ENCODE measurements at regions not wholly inside any gene's neighbourhood (a gene's known extent, or its start where the extent isn't known, plus 50 kb on each side); places are given as distances from the start of the nearest gene placed in this dataset.
"Not testable (repeated sequence)": the region's sequence is repeated elsewhere in the genome, so short reads cannot be mapped to it uniquely, and the experiment has no call there.

DNA sequence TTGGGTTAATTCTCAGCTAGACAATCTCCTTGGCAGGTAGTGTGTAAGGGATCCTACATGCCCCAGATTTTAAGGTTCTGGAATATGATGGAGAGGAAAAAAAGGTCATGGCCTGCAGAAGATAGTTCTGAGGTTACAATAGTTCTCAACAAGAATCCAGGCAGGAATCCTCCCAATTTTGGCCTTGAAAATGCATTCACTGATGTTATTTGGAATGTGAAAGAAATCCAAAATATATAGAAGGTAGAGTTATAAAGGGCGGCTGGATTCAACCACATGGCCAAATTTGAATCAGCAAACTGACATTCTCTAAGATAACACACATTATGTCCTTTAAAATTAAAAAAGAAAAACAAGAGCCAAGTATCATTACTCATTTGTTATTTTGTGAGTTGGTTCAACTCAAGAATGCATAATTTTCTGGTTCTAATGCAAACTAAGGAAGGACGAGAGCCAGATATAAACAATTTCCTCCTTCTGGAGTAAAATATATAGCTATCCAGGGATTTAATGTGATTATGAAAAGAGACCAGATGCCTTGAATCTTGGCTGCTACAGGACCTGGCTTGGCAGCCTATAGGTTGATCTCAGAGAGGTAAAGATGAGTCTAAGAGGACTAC lies 177.0 kb upstream of the G2E3 start:
- DNase-seq = no peak

DNA sequence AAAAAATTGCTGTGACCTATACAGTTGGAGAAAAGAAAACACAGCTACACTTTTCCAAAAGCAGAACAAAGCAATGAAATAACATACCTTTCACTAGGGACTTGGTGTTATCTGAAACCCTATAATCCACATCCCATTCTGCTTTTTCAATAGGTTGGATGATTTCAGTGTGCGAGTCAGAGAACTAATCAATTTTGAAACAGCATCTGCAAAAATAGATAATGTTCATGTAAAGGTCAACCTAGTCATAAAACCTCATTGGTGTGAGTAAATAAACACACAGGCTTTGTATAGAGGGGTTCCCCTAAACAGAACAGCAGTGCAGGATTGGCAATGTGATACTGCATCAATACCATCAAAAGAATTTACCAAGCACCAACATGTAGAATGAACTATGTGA lies 173.0 kb upstream of the G2E3 start:
- DNase-seq = no peak

- DNase-seq = no peak
Measured at GRCh38 chr14:30387871-30388270, 171.1 kb upstream of the G2E3 start.

- no peak for DNase-seq
Measured at GRCh38 chr14:30389134-30389876, 169.7 kb upstream of the G2E3 start.

- no peak for DNase-seq
Measured at GRCh38 chr14:30389877-30390385, 169.0 kb upstream of the G2E3 start.

GRCh38 chr14:30395065-30395464 lies 163.9 kb upstream of the G2E3 start:
- no peak for DNase-seq

- no peak for DNase-seq
Measured at GRCh38 chr14:30402846-30403245, 156.1 kb upstream of the G2E3 start.

- DNase-seq = no peak
Measured at GRCh38 chr14:30403791-30404190, 155.2 kb upstream of the G2E3 start.

- DNase-seq = not testable (repeated sequence)
Measured at GRCh38 chr14:30409508-30410015, 149.4 kb upstream of the G2E3 start.

DNA sequence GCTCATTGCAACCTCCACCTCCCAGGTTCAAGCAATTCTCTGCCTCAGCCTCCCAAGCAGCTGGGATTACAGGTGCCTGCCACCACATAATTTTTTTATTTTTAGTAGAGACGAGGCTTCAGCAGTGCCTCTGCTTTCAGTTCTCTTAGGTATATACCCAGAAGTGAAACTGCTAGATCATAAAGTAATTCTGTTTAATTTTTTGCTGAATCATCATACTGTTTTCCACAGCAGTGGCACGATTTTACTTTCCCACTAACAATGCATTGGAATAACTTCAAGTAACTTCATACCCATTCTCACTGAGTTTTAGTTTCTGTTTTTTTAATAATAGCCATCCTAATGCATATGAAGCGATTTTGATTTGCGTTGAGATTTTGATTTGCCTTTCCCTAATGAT lies 148.0 kb upstream of the G2E3 start:
- no peak for DNase-seq

DNA sequence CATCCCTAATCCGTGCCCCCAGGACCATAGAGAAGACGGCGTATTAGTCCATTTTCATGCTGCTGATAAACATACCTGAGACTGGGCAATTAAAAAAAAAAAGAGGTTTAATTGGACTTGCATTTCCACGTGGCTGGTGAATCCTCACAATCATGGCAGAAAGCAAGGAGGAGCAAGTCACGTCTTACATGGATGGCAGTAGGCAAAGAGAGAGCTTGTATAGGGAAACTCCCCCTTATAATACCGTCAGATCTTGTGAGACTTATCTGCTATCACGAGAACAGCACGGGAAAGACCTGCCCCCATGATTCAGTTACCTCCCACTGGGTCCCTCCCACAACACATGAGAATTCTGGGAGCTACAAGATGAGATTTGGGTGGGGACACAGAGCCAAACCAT lies 145.8 kb upstream of the G2E3 start:
- DNase-seq = not testable (repeated sequence)

GRCh38 chr14:30417121-30417520 lies 141.8 kb upstream of the G2E3 start:
- DNase-seq = no peak

DNA sequence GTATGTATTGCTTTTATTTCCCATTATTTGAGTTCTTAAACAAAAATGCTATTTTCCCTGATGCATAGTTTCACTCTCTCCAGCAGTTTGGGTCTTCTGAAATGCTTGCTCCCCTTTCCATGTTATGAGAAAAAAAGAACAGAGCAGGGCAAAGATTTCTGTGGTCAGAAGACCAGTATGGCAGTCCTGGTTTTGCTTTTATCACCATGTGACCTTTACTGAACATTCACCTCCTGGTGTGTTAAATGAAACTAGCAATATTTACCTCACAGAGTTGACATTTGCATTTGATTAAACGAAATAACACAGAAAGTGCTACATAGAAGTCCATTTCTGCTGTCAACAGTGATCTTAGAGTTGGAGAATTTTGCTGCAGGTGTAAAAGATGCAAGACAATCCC lies 141.0 kb upstream of the G2E3 start:
- no peak for DNase-seq

DNA sequence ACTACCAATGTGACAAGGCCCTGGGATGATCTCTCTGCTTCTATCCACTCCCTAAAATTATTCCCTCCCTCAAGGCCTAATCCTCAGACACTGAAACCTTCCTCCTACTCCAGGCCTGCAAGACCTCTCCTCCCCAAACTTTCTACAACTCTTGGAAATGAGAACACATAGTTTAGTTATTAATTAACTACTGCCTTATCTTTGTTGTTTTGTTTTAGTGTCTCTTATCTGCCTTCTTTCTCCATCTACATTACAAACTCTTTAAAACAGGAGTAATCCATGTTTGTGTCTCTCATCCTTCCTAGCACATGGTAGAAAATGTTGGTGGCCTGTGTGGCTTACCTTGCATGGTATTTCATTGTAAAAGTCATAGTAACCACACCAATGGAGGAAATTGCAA lies 139.9 kb upstream of the G2E3 start:
- DNase-seq = no peak

GRCh38 chr14:30420515-30420914 lies 138.4 kb upstream of the G2E3 start:
- no peak for DNase-seq

GRCh38 chr14:30426463-30426862 lies 132.5 kb upstream of the G2E3 start:
- no peak for DNase-seq

DNA sequence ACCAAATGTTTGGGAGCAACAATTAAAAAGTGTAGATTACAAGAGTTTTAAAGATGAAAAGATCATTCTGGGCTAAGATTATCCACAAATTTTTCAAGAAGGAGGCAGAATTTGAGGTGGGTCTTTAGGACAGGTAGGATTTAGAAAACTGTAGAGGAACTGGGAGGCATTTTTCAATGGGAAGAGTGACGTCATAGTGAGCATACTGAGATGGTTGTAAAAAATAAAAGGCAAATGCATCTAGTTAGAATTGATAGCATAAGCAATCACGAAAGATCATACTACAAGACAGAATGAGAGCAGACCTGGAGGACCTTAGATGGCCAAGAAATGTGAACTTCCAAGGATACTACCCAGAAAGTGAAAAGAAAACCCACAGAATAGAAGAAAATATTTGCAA lies 131.6 kb upstream of the G2E3 start:
- no peak for DNase-seq

DNA sequence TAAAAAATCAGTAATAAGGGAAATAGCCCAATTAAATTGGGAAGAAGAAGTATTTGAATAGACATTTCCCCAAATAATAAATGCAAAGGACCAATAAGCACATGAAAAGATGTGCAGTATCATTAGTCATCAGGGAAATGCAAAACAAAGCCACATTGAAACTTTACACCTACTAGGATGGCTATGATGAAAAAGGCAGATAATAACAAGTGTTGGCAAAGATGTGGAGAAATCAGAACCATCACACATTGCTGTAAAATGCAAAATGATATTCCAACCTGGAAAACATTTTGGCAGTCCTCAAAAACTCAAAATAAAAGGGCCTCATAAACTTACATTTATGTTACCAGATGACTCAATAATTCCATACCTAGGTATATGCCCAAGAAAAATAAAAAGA lies 131.1 kb upstream of the G2E3 start:
- no peak for DNase-seq

DNA sequence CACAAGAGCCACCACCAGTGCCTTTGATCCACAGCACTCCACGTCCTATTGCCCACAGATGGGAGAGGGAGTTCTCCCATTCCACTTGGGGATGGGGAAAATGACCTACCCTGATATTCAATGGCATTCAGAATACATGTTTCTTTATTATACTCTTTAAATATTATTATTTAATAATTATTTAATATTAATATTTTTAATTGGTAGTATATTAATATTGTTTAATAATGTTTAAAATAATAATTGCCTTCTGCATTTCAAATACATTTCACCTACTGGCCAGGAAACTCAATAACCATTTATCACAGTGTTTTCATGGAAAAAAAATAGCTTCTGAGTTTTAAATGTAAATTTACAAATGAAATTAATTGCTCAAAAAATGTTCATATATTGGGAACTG lies 127.4 kb upstream of the G2E3 start:
- DNase-seq = no peak

DNA sequence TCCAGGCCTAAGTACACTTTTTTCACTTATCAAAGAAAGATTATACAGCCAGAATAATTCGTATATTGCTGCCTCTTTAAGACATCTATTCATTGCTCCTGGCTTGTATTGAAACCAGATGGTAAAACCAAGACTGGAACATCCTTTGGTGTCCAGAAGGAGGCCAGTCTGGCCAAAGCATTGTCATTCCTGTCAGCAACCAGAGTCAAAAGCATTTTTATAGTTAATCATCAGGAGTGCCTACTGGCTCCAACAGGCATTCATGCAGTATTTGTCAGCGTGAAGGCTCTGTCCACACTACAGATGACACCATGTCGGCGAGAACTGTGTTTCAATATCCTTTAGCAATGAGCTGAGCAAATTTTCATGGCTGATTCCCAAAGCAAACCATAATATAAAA lies 118.0 kb upstream of the G2E3 start:
- DNase-seq = no peak

- DNase-seq = peak; percentile 22
Measured at GRCh38 chr14:30443368-30444007, 115.5 kb upstream of the G2E3 start.

GRCh38 chr14:30444451-30444850 lies 114.5 kb upstream of the G2E3 start:
- no peak for DNase-seq

- DNase-seq = peak; percentile 25
Measured at GRCh38 chr14:30445011-30445793, 113.8 kb upstream of the G2E3 start.

All from SHP77 treated with DMSO at 0.1 percent for 48 hours (cell line).